Esophagus squamous epithelium (tissue), 4 donors: ENCODE measurements at regions not wholly inside any gene's neighbourhood (a gene's known extent, or its start where the extent isn't known, plus 50 kb on each side); places are given as distances from the start of the nearest gene placed in this dataset.

Experiments used
- POLR2A ChIP-seq, 4 donors: fragments of 450-650 bp; IDR thresholded peaks; one replicate each; pipeline ENCODE4 v1.6.1; 2017; ENCODE audit warnings: antibody characterized with exemption in 4 of 4, mild to moderate bottlenecking in 4 of 4, moderate library complexity in 3 of 4
- TF ChIP-seq, protein P1 (sequence below), 6 experiments: fragments of 450-650 bp in 4 of 6; fragments of 200-600 bp in 2 of 6; sonication (generic) in 2 of 6; IDR thresholded peaks; one replicate each; pipeline ENCODE4 v1.5.1; 2016 to 2019; ENCODE audit warnings: antibody characterized with exemption in 6 of 6, mild to moderate bottlenecking in 4 of 6, moderate library complexity in 4 of 6

- no peak for TF ChIP-seq POLR2A (IDR thresholded peaks at IDR 0.05)
- TF ChIP-seq, protein P1, sequence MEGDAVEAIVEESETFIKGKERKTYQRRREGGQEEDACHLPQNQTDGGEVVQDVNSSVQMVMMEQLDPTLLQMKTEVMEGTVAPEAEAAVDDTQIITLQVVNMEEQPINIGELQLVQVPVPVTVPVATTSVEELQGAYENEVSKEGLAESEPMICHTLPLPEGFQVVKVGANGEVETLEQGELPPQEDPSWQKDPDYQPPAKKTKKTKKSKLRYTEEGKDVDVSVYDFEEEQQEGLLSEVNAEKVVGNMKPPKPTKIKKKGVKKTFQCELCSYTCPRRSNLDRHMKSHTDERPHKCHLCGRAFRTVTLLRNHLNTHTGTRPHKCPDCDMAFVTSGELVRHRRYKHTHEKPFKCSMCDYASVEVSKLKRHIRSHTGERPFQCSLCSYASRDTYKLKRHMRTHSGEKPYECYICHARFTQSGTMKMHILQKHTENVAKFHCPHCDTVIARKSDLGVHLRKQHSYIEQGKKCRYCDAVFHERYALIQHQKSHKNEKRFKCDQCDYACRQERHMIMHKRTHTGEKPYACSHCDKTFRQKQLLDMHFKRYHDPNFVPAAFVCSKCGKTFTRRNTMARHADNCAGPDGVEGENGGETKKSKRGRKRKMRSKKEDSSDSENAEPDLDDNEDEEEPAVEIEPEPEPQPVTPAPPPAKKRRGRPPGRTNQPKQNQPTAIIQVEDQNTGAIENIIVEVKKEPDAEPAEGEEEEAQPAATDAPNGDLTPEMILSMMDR (IDR thresholded peaks at IDR 0.05), result no peak
Measured at GRCh38 chr5:33316773-33317172, 124.0 kb upstream of the TARS1 start.
